GM23338 (cell line): ENCODE measurements at regions not wholly inside any gene's neighbourhood (a gene's known extent, or its start where the extent isn't known, plus 50 kb on each side); places are given as distances from the start of the nearest gene placed in this dataset.
A peak's percentile ranks its signal among the peaks of the same experiment; 100 is the strongest.

ENCODE experiments used
- ATAC-seq: fragments of 200-7000 bp; cut with Tn5 transposase; 3 replicates; pipeline ENCODE4 v1.9.1; 2020
- DNase-seq: peaks from one replicate; pipeline ENCODE4 v3.0.0-alpha.2; 2015; ENCODE audit warnings: low spot score
- H2AFZ ChIP-seq: fragments of 200-600 bp; sonication (generic); 2 replicates; pipeline ENCODE4 v1.8.0; 2016; ENCODE audit warnings: antibody characterized with exemption, mild to moderate bottlenecking, moderate library complexity
- H3F3A ChIP-seq: fragments of 200-600 bp; sonication (generic); replicated peaks from 2 replicates; pipeline ENCODE4 v1.8.0; 2017; ENCODE audit warnings: antibody characterized with exemption, mixed run types, low read depth
- H3K27ac ChIP-seq: fragments of 200-600 bp; sonication (generic); 2 replicates; pipeline ENCODE4 v1.6.1; 2016; ENCODE audit warnings: low read depth
- H3K27me3 ChIP-seq: fragments of 200-600 bp; sonication (generic); 2 replicates; pipeline ENCODE4 v1.8.0; 2016; ENCODE audit warnings: mild to moderate bottlenecking, mixed run types, moderate library complexity; ENCODE audit not compliant: insufficient read depth
- H3K36me3 ChIP-seq: fragments of 200-600 bp; sonication (generic); 2 replicates; pipeline ENCODE4 v1.8.0; 2016; ENCODE audit warnings: mild to moderate bottlenecking; ENCODE audit not compliant: insufficient read depth
- H3K4me1 ChIP-seq: fragments of 200-600 bp; sonication (generic); 2 replicates; pipeline ENCODE4 v1.8.0; 2016; ENCODE audit warnings: mild to moderate bottlenecking, moderate library complexity; ENCODE audit not compliant: insufficient read depth
- H3K4me2 ChIP-seq: fragments of 200-600 bp; sonication (generic); 2 replicates; pipeline ENCODE4 v1.7.1; 2017; ENCODE audit warnings: mixed run types
- H3K4me3 ChIP-seq: fragments of 200-600 bp; sonication (generic); 2 replicates; pipeline ENCODE4 v1.6.1; 2016; ENCODE audit warnings: mixed run types
- H3K79me2 ChIP-seq: fragments of 200-600 bp; sonication (generic); replicated peaks from 2 replicates; pipeline ENCODE4 v1.8.0; 2017; ENCODE audit warnings: mild to moderate bottlenecking; ENCODE audit not compliant: insufficient read depth
- H3K9me2 ChIP-seq: fragments of 200-600 bp; sonication (generic); 2 replicates; pipeline ENCODE4 v1.8.0; 2017; ENCODE audit not compliant: insufficient read depth
- H4K20me1 ChIP-seq: fragments of 200-600 bp; sonication (generic); replicated peaks from 2 replicates; pipeline ENCODE4 v1.8.0; 2017; ENCODE audit warnings: mild to moderate bottlenecking; ENCODE audit not compliant: insufficient read depth
- H3K27ac Mint-ChIP-seq: 2 replicates; pipeline ENCODE4 v1.8.0; 2020; ENCODE audit warnings: inconsistent platforms, mild to moderate bottlenecking, moderate library complexity, mixed read lengths
- H3K27me3 Mint-ChIP-seq: 3 replicates; pipeline ENCODE4 v1.8.0; 2022; ENCODE audit warnings: low read depth, mild to moderate bottlenecking, moderate library complexity, mixed read lengths, inconsistent platforms; ENCODE audit not compliant: insufficient read depth, poor library complexity
- H3K36me3 Mint-ChIP-seq: 3 replicates; pipeline ENCODE4 v1.8.0; 2021; ENCODE audit warnings: low read depth, mild to moderate bottlenecking, inconsistent platforms, moderate library complexity, mixed read lengths
- H3K4me1 Mint-ChIP-seq: 3 replicates; pipeline ENCODE4 v1.8.0; 2020; ENCODE audit warnings: mild to moderate bottlenecking, inconsistent platforms, mixed read lengths
- H3K4me3 Mint-ChIP-seq: 3 replicates; pipeline ENCODE4 v1.8.0; 2021; ENCODE audit warnings: moderate library complexity, mild to moderate bottlenecking, inconsistent platforms, mixed read lengths
- H3K9me3 Mint-ChIP-seq: 3 replicates; pipeline ENCODE4 v1.8.0; 2020; ENCODE audit warnings: moderate library complexity, mild to moderate bottlenecking, inconsistent platforms, mixed read lengths
- EZH2phosphoT487 ChIP-seq: fragments of 200-600 bp; sonication (generic); IDR thresholded peaks from one replicate; pipeline ENCODE4 v1.8.1; 2018; ENCODE audit warnings: antibody characterized with exemption; ENCODE audit not compliant: unreplicated experiment
- REST ChIP-seq: IDR thresholded peaks from one replicate; pipeline ENCODE4 v1.6.1; 2018; ENCODE audit warnings: antibody characterized with exemption; ENCODE audit not compliant: unreplicated experiment
- ZNF462 ChIP-seq: fragments of 250-450 bp; sonication (Bioruptor Pico); IDR thresholded peaks from 2 replicates; pipeline ENCODE4 v1.5.0; 2020; ENCODE audit warnings: mild to moderate bottlenecking, moderate library complexity

DNA sequence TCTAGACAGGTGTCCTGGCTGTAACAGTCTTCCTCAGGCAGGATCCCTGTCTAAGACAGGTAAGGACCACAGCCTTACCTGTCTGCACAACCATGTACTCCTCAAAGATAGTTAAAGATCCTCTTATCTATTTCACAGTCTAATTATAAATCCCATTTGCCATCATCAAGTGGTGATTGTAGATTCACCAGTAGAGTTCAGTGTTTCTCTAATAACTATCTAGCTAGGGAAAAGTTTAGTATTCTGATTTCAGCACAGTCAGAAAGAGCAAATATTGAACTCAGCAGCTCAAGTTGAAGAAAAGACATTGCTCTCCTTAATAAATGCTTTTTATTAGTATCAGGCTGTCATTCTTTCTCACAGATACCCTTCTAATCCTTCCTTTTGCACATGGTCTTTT, 1305.5 kb upstream of the NXPH2 start:
- H3F3A ChIP-seq, result no peaks in the 10 kb centered on the region
- no peaks in the 10 kb centered on the region for H3K27me3 ChIP-seq
- TF ChIP-seq REST (no peak), ZNF462 (no peak), EZH2phosphoT487 (no peak)
- H3K27ac ChIP-seq, result no peak overlapping the region
- no peak for ATAC-seq
- peaks cover 1% of the 10 kb centered on the region; the same call in 1 of the 2 replicates for H3K9me2 ChIP-seq
- H3K4me2 ChIP-seq, result no peak overlapping the region
- Mint-ChIP-seq H3K4me3 (no peak overlapping the region), H3K27ac (no peak overlapping the region; the same call in 1 of the 2 replicates), H3K27me3 (no peaks in the 10 kb centered on the region), H3K36me3 (no peaks in the 10 kb centered on the region), H3K4me1 (no peaks in the 10 kb centered on the region; the same call in 2 of the 3 replicates), H3K9me3 (no peaks in the 10 kb centered on the region; the same call in 2 of the 3 replicates)
- DNase-seq, result no peak
- H3K36me3 ChIP-seq, result no peaks in the 10 kb centered on the region
- H3K4me1 ChIP-seq, result no peaks in the 10 kb centered on the region
- no peaks in the 10 kb centered on the region for H3K79me2 ChIP-seq
- H2AFZ ChIP-seq, result peak overlapping the region; percentile 73; the same call in 1 of the 2 replicates
- no peaks in the 10 kb centered on the region for H4K20me1 ChIP-seq
- H3K4me3 ChIP-seq, result no peak overlapping the region
